ENCODE measurements at regions not wholly inside any gene's neighbourhood (a gene's known extent, or its start where the extent isn't known, plus 50 kb on each side); places are given as distances from the start of the nearest gene placed in this dataset.

- no peak overlapping the region for H2AFZ ChIP-seq
- no peaks in the 10 kb centered on the region for H3K27me3 ChIP-seq
- WGBS (ENCODE audit: low lambda C conversion rate, missing lambda C conversion rate), result 45% methylated on average over 2 of the region's 2 CpGs
- H3K4me2 ChIP-seq, result no peak overlapping the region
- no peak overlapping the region for H3K4me3 ChIP-seq
- no peak for DNase-seq (ENCODE audit: low spot score)
- H3K9me3 ChIP-seq (ENCODE audit: low read depth), result no peaks in the 10 kb centered on the region
- no peak overlapping the region for H3K27ac ChIP-seq
- H3K4me1 ChIP-seq (ENCODE audit: insufficient read depth), result no peaks in the 10 kb centered on the region
- H3K36me3 ChIP-seq (replicated peaks; ENCODE audit: insufficient read depth, low read depth), result no peaks in the 10 kb centered on the region
- TF ChIP-seq EZH2 (IDR thresholded peaks at IDR 0.05; ENCODE audit: borderline replicate concordance) (no peak), EZH2phosphoT487 (IDR thresholded peaks at IDR 0.05; ENCODE audit: low read depth, severe bottlenecking, unreplicated experiment) (no peak)
- TF ChIP-seq, protein P1, sequence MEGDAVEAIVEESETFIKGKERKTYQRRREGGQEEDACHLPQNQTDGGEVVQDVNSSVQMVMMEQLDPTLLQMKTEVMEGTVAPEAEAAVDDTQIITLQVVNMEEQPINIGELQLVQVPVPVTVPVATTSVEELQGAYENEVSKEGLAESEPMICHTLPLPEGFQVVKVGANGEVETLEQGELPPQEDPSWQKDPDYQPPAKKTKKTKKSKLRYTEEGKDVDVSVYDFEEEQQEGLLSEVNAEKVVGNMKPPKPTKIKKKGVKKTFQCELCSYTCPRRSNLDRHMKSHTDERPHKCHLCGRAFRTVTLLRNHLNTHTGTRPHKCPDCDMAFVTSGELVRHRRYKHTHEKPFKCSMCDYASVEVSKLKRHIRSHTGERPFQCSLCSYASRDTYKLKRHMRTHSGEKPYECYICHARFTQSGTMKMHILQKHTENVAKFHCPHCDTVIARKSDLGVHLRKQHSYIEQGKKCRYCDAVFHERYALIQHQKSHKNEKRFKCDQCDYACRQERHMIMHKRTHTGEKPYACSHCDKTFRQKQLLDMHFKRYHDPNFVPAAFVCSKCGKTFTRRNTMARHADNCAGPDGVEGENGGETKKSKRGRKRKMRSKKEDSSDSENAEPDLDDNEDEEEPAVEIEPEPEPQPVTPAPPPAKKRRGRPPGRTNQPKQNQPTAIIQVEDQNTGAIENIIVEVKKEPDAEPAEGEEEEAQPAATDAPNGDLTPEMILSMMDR (IDR thresholded peaks at IDR 0.05; ENCODE audit: poor library complexity), result no peak
- H3K9me2 ChIP-seq (replicated peaks; ENCODE audit: insufficient read depth), result no peaks in the 10 kb centered on the region
- no peaks in the 10 kb centered on the region for H4K20me1 ChIP-seq (ENCODE audit: insufficient read depth, poor library complexity, severe bottlenecking)
- no peaks in the 10 kb centered on the region for H3K79me2 ChIP-seq
Observed at GRCh38 chr10:59587756-59588140, 121.9 kb downstream of the SLC16A9 start.

DNA sequence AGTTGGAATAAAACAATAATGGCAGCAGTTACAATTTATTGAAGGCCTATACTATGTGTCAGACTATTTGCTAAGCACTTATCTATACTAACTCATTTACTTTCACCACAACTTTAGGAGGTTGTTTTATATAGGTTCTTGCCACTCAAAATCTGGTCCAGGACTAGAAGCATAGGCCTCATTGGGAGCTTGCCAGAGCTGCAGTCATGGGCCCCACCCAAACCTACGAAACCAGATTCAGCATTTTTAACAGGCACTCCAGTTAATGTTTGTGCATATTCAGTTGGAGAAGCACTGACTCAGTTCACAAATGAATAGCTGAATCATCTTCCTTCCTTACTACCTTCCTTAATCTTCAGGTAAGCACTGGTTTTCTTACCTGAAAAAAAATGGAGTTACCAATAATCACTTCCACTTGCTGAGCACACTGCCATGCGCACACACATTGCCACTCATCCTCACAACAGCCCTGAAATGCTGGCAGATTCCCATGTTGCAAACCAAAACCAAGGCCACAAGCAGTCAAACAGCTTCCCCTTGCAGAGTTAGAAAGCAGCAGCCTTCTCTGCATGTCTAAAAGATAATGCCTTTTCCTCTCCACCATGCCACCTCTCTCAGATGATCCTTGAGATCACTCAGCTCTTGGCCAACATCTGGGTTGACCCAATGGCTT lies 122.4 kb downstream of the SLC16A9 start:
- 82% methylated on average over 2 of the region's 2 CpGs for WGBS (ENCODE audit: low lambda C conversion rate, missing lambda C conversion rate)
- Histone ChIP-seq H3K36me3 (replicated peaks; ENCODE audit: insufficient read depth, low read depth) (no peaks in the 10 kb centered on the region), H3K79me2 (no peaks in the 10 kb centered on the region), H3K4me2 (no peak overlapping the region), H2AFZ (no peak overlapping the region), H3K27ac (no peak overlapping the region), H3K4me3 (no peak overlapping the region), H3K9me3 (ENCODE audit: low read depth) (no peaks in the 10 kb centered on the region), H3K27me3 (no peaks in the 10 kb centered on the region), H3K4me1 (ENCODE audit: insufficient read depth) (no peaks in the 10 kb centered on the region), H3K9me2 (replicated peaks; ENCODE audit: insufficient read depth) (no peaks in the 10 kb centered on the region), H4K20me1 (ENCODE audit: insufficient read depth, poor library complexity, severe bottlenecking) (no peaks in the 10 kb centered on the region)
- TF ChIP-seq EZH2phosphoT487 (IDR thresholded peaks at IDR 0.05; ENCODE audit: low read depth, severe bottlenecking, unreplicated experiment) (no peak), EZH2 (IDR thresholded peaks at IDR 0.05; ENCODE audit: borderline replicate concordance) (no peak)
- TF ChIP-seq, protein P1 (IDR thresholded peaks at IDR 0.05; ENCODE audit: poor library complexity), result no peak
- no peak for DNase-seq (ENCODE audit: low spot score)

DNA sequence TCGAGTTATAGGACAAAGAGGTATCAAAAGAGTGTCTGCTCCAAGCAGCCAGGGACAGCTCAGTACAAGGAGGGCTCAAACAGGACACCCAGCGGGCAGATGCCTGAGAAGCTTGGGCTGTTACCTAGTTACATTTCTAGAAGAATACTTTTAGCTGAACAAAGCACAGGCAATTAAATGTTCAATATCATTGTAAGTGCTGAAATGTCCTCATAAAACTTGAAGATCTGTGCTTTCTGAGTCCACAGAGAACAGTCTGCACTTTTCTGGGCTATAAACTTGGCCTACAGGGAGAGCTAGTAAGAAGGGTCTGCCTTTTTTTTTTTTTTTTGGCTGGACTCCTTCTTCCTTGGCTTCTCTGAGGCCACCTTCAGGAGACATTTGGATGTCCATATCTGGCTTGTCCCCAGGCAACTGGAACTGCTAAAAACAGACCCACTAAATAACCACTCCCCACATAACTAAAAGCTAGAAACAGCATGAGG lies 123.2 kb downstream of the SLC16A9 start:
- 87% methylated on average over 2 of the region's 2 CpGs for WGBS (ENCODE audit: low lambda C conversion rate, missing lambda C conversion rate)
- Histone ChIP-seq H3K27ac (no peak overlapping the region), H3K27me3 (no peaks in the 10 kb centered on the region), H3K9me3 (ENCODE audit: low read depth) (no peaks in the 10 kb centered on the region), H3K4me1 (ENCODE audit: insufficient read depth) (no peaks in the 10 kb centered on the region), H3K79me2 (no peaks in the 10 kb centered on the region), H2AFZ (no peak overlapping the region), H3K9me2 (replicated peaks; ENCODE audit: insufficient read depth) (no peaks in the 10 kb centered on the region), H4K20me1 (ENCODE audit: insufficient read depth, poor library complexity, severe bottlenecking) (no peaks in the 10 kb centered on the region), H3K4me3 (no peak overlapping the region), H3K4me2 (no peak overlapping the region), H3K36me3 (replicated peaks; ENCODE audit: insufficient read depth, low read depth) (no peaks in the 10 kb centered on the region)
- TF ChIP-seq, protein P1 (IDR thresholded peaks at IDR 0.05; ENCODE audit: poor library complexity), result no peak
- TF ChIP-seq EZH2phosphoT487 (IDR thresholded peaks at IDR 0.05; ENCODE audit: low read depth, severe bottlenecking, unreplicated experiment), result no peak
- no peak for TF ChIP-seq EZH2 (IDR thresholded peaks at IDR 0.05; ENCODE audit: borderline replicate concordance)
- no peak for DNase-seq (ENCODE audit: low spot score)

All from hepatocyte (in vitro differentiated cells).